HG02610 (cell line): ENCODE measurements at regions not wholly inside any gene's neighbourhood (a gene's known extent, or its start where the extent isn't known, plus 50 kb on each side); places are given as distances from the start of the nearest gene placed in this dataset.
"Not testable (repeated sequence)": the region's sequence is repeated elsewhere in the genome, so short reads cannot be mapped to it uniquely, and the experiment has no call there.

ENCODE experiments used
- ATAC-seq: cut with Tn5 transposase; IDR thresholded peaks from one replicate; pipeline ENCODE4 v1.9.1; 2021; ENCODE audit warnings: mild to moderate bottlenecking, moderate library complexity; ENCODE audit not compliant: unreplicated experiment

GRCh38 chr3:154904328-154904727 is 175.8 kb upstream of the MME start:
- ATAC-seq, result no peak

DNA sequence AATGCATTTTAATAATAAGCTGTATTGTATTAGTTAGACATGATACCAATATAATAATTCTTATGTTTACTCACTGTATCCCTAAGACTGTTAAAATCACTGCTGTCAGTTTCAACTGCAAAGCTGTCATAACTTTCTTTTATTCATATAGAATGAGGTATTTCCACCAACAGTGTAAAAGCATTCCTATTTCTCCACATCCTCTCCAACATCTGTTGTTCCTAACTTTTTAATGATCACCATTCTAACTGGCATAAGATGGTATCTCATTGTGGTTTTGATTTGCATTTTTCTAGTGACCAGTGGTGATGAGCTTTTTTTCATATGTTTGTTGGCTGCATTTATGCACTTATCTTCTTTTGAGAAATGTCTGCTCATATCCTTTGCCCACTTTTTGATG is 177.6 kb upstream of the MME start:
- not testable (repeated sequence) for ATAC-seq

DNA sequence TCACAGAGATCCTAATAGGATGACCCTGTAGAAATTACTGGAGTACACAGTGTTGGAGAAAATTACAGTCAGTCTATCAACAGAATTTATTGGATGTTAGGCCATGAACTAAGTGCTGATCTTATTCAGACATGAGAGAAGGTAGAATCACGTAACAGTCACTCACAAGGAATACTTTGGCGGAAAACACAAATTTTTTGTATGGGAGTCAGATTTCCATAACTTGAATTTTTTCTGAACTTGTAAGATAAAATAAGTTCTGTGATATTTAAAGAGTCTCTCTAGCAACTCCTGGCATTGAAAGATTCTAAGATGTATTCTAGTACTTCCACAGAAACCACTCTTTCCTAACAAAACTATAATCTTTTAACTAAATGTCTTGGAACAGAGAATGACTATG is 178.8 kb upstream of the MME start:
- no peak for ATAC-seq

- ATAC-seq, result no peak
These were observed 179.3 kb upstream of the MME start for GRCh38 chr3:154900816-154901215.

GRCh38 chr3:154898916-154899315 is 181.2 kb upstream of the MME start:
- no peak for ATAC-seq

DNA sequence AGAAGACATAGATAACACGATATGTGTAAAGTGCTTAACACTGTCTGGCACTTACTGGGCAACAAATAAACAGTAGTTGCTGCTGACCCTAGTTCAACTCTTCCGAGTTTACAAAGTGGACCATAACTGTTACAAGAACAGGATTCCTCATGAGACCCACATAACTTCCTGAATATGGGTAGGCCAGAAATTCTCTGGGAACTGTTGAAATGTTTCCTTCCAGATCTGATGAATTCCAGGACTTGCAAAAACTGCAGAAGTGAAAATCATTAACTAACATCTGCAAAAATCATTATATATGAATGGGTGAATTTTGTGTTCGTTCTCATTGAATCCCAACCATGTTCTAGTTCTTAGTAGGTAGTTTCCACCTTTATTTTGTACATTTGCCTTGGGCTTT is 181.7 kb upstream of the MME start:
- ATAC-seq, result no peak

DNA sequence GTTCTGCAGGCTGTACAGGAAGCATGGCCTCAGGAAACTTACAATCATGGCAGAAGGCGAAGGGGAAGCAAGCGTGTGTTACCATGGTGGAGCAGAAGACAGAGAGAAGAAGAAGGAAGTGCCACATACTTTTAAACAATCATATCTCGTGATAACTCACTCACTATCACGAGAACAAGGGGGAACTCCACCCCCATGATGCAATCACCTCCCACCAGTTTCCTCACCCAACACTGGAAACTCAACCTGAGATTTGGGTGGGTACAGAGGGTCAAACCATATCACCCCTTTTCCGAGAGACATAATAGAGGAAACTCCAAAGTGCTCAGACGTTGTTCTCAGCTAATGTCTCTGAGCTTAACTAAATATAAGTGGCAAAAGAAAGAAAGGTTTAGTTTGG is 186.3 kb upstream of the MME start:
- ATAC-seq, result no peak

DNA sequence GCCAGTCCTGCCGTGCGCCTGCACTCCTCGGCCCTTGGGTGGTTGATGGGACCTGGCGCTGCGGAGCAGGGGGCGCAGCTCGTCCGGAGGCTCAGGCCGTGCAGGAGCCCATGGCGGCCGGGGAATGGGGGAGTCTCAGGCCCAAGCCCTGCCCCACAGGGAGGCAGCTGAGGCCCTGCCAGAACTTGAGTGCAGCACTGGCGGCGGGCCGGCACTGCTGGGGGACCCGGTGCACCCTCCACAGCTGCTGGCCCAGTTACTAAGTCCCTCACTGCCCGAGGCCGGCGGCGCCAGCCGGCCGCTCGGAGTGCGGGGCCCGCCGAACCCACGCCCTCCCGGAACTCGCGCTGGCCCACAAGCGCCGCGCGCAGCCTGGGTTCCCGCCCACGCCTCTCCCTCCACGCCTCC is 190.9 kb upstream of the MME start:
- no peak for ATAC-seq

DNA sequence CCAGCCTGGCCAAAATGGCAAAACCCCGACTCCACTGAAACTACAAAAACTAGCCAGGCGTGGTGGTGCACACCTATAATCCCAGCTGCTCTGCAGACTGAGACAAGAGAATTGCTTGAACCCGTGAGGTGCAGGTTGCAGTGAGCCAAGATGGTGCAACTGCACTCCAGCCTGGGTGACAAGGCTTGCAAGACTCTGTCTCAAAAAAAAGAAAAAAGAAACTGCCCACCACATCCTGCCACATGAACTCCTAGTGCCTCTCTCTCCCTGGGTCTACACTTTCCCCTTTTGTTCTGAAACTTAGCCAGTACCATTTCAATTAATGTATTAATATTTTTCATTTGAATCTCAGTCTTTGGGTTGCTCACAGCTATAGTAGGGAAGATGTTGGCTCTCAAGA is 192.2 kb upstream of the MME start:
- ATAC-seq, result no peak

- ATAC-seq, result no peak
These were observed 193.7 kb upstream of the MME start for GRCh38 chr3:154886437-154886836.

DNA sequence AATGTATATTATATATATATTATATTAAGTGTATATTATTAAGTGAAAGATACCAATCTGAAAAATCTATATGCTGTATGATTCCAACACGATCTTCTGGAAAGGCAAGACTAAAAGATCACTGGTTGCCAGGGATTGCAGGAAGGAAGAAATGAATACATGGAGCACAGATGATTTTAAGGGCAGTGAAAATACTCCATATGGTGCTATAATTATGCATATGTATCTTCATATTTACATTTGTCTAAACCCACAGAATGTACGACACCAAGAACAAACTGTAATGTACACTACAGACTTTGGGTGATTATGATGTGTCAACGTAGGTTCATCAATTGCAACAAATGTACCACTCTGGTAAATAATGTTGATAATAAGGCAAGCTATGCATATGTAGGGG is 194.7 kb upstream of the MME start:
- no peak for ATAC-seq

- ATAC-seq, result no peak
These were observed 195.2 kb upstream of the MME start for GRCh38 chr3:154884952-154885351.

DNA sequence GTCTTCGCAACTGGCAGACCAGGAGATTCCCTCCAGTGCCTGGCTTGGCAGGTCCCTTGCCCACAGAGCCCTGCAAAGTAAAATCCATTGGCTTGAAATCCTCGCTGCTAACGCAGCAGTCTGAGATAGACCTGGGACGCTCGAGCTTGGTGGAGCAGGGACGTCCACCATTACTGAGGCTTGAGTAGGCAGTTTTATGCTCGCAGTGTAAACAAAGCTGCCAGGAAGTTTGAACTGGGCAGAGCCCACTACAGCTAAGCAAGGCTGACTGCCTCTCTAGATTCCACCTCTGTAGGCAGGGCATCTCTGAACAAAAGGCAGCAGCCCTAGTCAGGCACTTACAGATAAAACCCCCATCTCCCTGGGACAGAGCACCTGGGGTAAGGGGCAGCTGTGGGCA is 205.0 kb upstream of the MME start:
- ATAC-seq, result no peak

DNA sequence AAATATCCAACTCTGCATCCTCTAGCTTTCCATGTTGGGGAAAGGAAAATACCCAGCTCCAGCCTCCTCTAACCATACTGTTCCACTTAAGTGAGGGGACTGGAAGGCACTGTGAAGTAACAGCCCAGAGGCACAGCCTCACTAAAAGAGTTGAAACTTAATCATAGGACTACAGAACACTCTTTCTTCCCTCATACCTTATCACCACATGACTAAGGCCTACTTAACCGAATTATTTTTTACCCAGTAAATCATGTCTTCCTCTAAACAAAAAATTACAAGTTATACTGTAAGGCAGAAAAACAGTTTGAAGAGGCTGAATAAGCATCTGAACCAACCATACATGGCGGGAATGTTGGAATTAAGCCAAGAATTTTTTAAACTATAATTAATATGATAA is 207.4 kb upstream of the MME start:
- no peak for ATAC-seq

DNA sequence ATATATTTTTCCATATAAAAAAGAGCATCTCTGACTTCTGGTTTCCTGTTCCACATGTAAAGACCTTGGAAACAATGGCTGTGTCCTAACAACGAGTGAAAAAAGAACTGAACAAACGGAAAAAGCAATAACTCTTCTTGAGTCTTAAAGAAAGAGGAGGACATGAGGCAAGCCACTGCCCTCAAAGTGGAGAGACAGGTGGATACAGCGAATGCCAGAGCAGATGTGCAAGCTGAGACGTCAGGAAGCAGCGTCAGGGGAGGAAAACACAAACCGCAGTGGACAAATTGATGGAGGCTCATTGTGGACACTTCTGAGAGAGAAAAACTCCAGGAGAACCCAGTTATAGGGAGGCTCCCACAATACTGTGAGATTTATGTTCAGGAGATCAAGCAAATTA is 208.0 kb upstream of the MME start:
- no peak for ATAC-seq

- ATAC-seq, result no peak
These were observed 215.2 kb upstream of the MME start for GRCh38 chr3:154864947-154865346.

GRCh38 chr3:154862265-154862664 is 217.9 kb upstream of the MME start:
- ATAC-seq, result peak; percentile 79

DNA sequence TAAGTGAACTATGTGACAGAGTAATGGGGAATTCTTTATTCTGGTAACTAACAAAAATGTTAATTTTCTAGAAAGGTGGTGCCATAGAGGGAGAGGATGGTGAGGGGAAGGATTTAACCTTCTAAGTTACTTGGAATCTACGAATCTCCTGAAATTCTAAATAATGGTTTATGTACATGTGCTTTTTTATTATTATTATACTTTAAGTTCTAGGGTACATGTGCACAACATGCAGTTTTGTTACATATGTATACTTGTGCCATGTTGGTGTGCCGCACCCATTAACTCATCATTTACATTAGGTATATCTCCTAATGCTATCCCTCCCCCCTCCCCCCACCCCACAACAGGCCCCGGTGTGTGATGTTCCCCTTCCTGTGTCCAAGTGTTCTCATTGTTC is 227.1 kb upstream of the MME start:
- ATAC-seq, result not testable (repeated sequence)

DNA sequence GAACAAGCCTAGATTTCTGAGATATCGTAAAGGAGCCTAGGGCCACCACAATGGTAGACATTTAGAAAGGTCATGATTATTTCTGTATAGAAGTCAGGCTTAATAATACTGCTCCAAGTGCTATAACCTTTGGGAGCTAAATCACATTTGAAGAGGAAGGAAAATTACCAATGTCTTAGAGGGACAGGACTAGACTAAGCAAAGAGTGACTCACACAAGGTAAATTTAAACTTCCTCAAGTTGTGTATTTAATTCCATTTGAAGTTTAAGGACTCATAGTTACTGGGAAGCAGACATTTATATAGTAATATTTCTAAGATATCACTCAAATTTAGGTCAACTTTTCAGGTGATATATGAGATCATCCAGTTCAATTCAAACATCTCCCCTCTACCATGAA is 227.6 kb upstream of the MME start:
- no peak for ATAC-seq

GRCh38 chr3:154851644-154852043 is 228.5 kb upstream of the MME start:
- no peak for ATAC-seq

DNA sequence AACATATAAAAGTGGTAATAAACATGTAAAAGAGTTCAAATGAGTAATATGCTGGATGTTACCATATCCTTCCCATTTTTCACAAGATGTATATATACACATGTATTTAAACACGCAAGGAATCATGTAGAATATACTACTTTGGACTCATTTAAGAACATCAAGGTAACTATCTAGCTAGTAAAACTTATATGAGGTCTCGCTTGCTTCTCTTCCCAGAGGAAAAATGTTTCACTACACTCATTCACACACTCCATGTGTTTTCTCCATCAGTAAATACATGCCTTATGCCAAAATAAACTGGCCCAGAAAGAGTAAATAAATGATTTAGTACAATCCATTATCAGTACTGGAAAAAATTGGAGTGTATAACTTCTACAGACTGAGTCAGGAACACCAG is 229.2 kb upstream of the MME start:
- no peak for ATAC-seq

GRCh38 chr3:154849408-154849807 is 230.7 kb upstream of the MME start:
- no peak for ATAC-seq

GRCh38 chr3:154844863-154845262 is 235.3 kb upstream of the MME start:
- ATAC-seq, result no peak

DNA sequence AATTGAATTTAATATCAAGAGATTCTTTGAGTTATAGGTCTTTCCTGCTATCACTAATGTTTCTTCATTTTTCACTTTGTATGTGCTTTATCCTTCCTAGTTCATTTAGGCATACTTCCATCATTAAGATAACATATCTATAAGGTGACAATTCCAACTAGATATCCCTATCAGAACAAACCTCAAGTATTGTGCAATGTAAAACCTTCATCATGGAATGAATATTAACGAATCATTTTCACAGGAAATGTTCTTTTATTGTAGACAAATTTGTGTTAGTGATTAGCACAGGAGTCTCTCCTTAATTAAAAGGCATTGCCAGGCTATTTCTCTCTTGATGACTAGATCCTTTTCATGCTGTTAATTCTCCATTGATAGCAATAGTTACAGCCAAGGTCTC is 236.5 kb upstream of the MME start:
- ATAC-seq, result no peak
